HCT116 (cell line): ENCODE measurements at regions not wholly inside any gene's neighbourhood (a gene's known extent, or its start where the extent isn't known, plus 50 kb on each side); places are given as distances from the start of the nearest gene placed in this dataset.

Experiments used
- ATAC-seq: fragments of 200-7000 bp; cut with Tn5 transposase; 2 replicates; pipeline ENCODE4 v1.9.1; 2020; ENCODE audit warnings: mild to moderate bottlenecking, moderate library complexity
- BruUV-seq: library from RNA; stranded (reverse); fragments of 400-500 nt; replicated peaks from 2 replicates; lab custom pipeline; 2021; lab: Mats Ljungman, UMichigan
- CTCF ChIA-PET: fragments of 300-600 bp; sonication (Branson Sonifier 250); formaldehyde crosslinking; loops from one replicate; lab custom pipeline; 2021; ENCODE audit warnings: antibody characterized with exemption; lab: Charles Lee
- POLR2A ChIA-PET: fragments of 300-600, 350-600 bp; sonication (Branson Sonifier 250); formaldehyde crosslinking; loops from one replicate; lab custom pipeline; 2021; ENCODE audit warnings: antibody characterized with exemption; lab: Charles Lee
- RAD21 ChIA-PET, 2 experiments: fragments of 300-600 bp; sonication (Branson Sonifier 250); formaldehyde crosslinking; loops; one replicate each; lab custom pipeline; 2023; ENCODE audit warnings: low total read pairs in 2 of 2; ENCODE audit not compliant: uncharacterized antibody in 2 of 2, unreplicated experiment in 2 of 2, low non-redundant PET in 1 of 2; lab: Charles Lee
- DNase-seq: peaks from one replicate; pipeline ENCODE4 v3.0.0-alpha.2; 2010; ENCODE audit warnings: low read depth, low spot score
- H2AFZ ChIP-seq: fragments of 200-600 bp; shearing (Covaris generic), sonication (generic); 2 replicates; pipeline ENCODE4 v1.6.1; 2017; ENCODE audit warnings: low read depth, mixed run types, mixed read lengths, antibody characterized with exemption, low read length; ENCODE audit not compliant: poor library complexity, severe bottlenecking
- H3K27ac ChIP-seq: 2 replicates; pipeline ENCODE4 v1.5.1; 2012; ENCODE audit warnings: low read depth, low read length
- H3K27me3 ChIP-seq: fragments of 200-600 bp; sonication (generic); 2 replicates; pipeline ENCODE4 v1.6.1; 2016; ENCODE audit warnings: mixed run types, low read length, mixed read lengths; ENCODE audit not compliant: insufficient read depth
- H3K36me3 ChIP-seq, 2 experiments: fragments of 200-500 bp in 1 of 2; fragments of 200-600 bp in 1 of 2; sonication (Bioruptor generic) in 1 of 2; sonication (generic) in 1 of 2; 2 replicates each; pipeline versions ENCODE4 v1.5.1 to v1.6.1; 2014 to 2016; ENCODE audit warnings: low read length in 2 of 2, inconsistent platforms in 1 of 2, mixed read lengths in 1 of 2, mixed run types in 1 of 2; ENCODE audit not compliant: insufficient read depth in 2 of 2, control insufficient read depth in 1 of 2
- H3K4me1 ChIP-seq, 2 experiments: fragments of 200-600 bp in 1 of 2; sonication (generic) in 1 of 2; 2 replicates each; pipeline versions ENCODE4 v1.5.1 to v1.6.1; 2012 to 2017; ENCODE audit warnings: low read length in 2 of 2, inconsistent platforms in 1 of 2, mild to moderate bottlenecking in 1 of 2, mixed read lengths in 1 of 2, mixed run types in 1 of 2, moderate library complexity in 1 of 2; ENCODE audit not compliant: insufficient read depth in 2 of 2, control insufficient read depth in 1 of 2
- H3K4me2 ChIP-seq: fragments of 200-600 bp; sonication (generic); 2 replicates; pipeline ENCODE4 v1.6.1; 2017; ENCODE audit warnings: mixed run types, low read length, mixed read lengths
- H3K4me3 ChIP-seq, 2 experiments: fragments of 200-600 bp in 1 of 2; sonication (generic) in 1 of 2; replicated peaks in 1 of 2; 2 replicates each; pipeline ENCODE4 v1.5.1; 2011 to 2016; ENCODE audit warnings: low read length in 2 of 2, control low read depth in 1 of 2, low read depth in 1 of 2, mild to moderate bottlenecking in 1 of 2, mixed read lengths in 1 of 2, mixed run types in 1 of 2
- H3K79me2 ChIP-seq: fragments of 200-600 bp; sonication (generic); 2 replicates; pipeline ENCODE4 v1.6.1; 2017; ENCODE audit warnings: mild to moderate bottlenecking, mixed run types, low read length, moderate library complexity, mixed read lengths; ENCODE audit not compliant: insufficient read depth
- H3K9ac ChIP-seq: fragments of 200-600 bp; sonication (generic); 2 replicates; pipeline ENCODE4 v1.6.1; 2016; ENCODE audit warnings: low read length, mixed read lengths
- H3K9me2 ChIP-seq: fragments of 200-600 bp; sonication (generic), shearing (Covaris generic); 2 replicates; pipeline ENCODE4 v1.6.1; 2017; ENCODE audit warnings: mixed run types, mild to moderate bottlenecking, moderate library complexity; ENCODE audit not compliant: insufficient read depth
- H3K9me3 ChIP-seq, 2 experiments: fragments of 200-500 bp in 1 of 2; fragments of 200-600 bp in 1 of 2; sonication (Bioruptor generic) in 1 of 2; sonication (generic) in 1 of 2; 2 replicates each; pipeline ENCODE4 v1.6.1; 2014 to 2017; ENCODE audit warnings: low read length in 2 of 2, mixed read lengths in 2 of 2, inconsistent platforms in 1 of 2, low read depth in 1 of 2, mild to moderate bottlenecking in 1 of 2, mixed run types in 1 of 2, moderate library complexity in 1 of 2; ENCODE audit not compliant: control insufficient read depth in 1 of 2, insufficient read depth in 1 of 2
- H4K20me1 ChIP-seq: fragments of 200-600 bp; sonication (generic), shearing (Covaris generic); 2 replicates; pipeline ENCODE4 v1.6.1; 2017; ENCODE audit warnings: mixed run types, mild to moderate bottlenecking, moderate library complexity; ENCODE audit not compliant: insufficient read depth
- ATF3 ChIP-seq: IDR thresholded peaks from 2 replicates; pipeline ENCODE4 v1.6.1; 2012
- CBX3 ChIP-seq: IDR thresholded peaks from 2 replicates; pipeline ENCODE4 v1.6.1; 2012; ENCODE audit warnings: low read depth
- CEBPB ChIP-seq: IDR thresholded peaks from 2 replicates; pipeline ENCODE4 v1.6.1; 2012; ENCODE audit warnings: low read depth
- CTCF ChIP-seq, 3 experiments: fragments of 200-600 bp in 1 of 3; sonication (generic) in 1 of 3; IDR thresholded peaks in 2 of 3; conservative IDR thresholded peaks in 1 of 3; 2 replicates each; pipeline ENCODE4 v1.5.1; 2012 to 2017; ENCODE audit warnings: low read depth in 2 of 3, low read length in 2 of 3, antibody characterized with exemption in 1 of 3, borderline replicate concordance in 1 of 3, control low read depth in 1 of 3, mild to moderate bottlenecking in 1 of 3, mixed read lengths in 1 of 3, mixed run types in 1 of 3, moderate library complexity in 1 of 3; ENCODE audit not compliant: insufficient read depth in 1 of 3
- EGR1 ChIP-seq: IDR thresholded peaks from 2 replicates; pipeline ENCODE4 v1.6.1; 2012; ENCODE audit warnings: low read depth
- ELF1 ChIP-seq: IDR thresholded peaks from 2 replicates; pipeline ENCODE4 v1.6.1; 2012; ENCODE audit warnings: low read depth, borderline replicate concordance
- EZH2 ChIP-seq: fragments of 200-600 bp; sonication (generic); IDR thresholded peaks from 2 replicates; pipeline ENCODE4 v1.6.1; 2017; ENCODE audit warnings: antibody characterized with exemption, mixed run types
- EZH2phosphoT487 ChIP-seq: fragments of 200-600 bp; IDR thresholded peaks from 2 replicates; pipeline ENCODE4 v1.6.1; 2018; ENCODE audit warnings: antibody characterized with exemption, borderline replicate concordance
- FOSL1 ChIP-seq: IDR thresholded peaks from 2 replicates; pipeline ENCODE4 v1.6.1; 2012; ENCODE audit warnings: low read depth
- JUND ChIP-seq: IDR thresholded peaks from 2 replicates; pipeline ENCODE4 v1.6.1; 2012
- POLR2A ChIP-seq: IDR thresholded peaks from 2 replicates; pipeline ENCODE4 v1.7.0; 2011; ENCODE audit warnings: borderline replicate concordance; ENCODE audit not compliant: insufficient read depth, insufficient read length; ENCODE audit errors: extremely low read depth
- RAD21 ChIP-seq: IDR thresholded peaks from 2 replicates; pipeline ENCODE4 v1.6.1; 2012; ENCODE audit warnings: low read depth, mild to moderate bottlenecking
- REST ChIP-seq: IDR thresholded peaks from 2 replicates; pipeline ENCODE4 v1.6.1; 2012; ENCODE audit warnings: low read depth
- SIN3A ChIP-seq: IDR thresholded peaks from 2 replicates; pipeline ENCODE4 v1.6.1; 2012; ENCODE audit warnings: low read depth
- SP1 ChIP-seq: IDR thresholded peaks from 2 replicates; pipeline ENCODE4 v1.6.1; 2012; ENCODE audit warnings: low read depth
- SRF ChIP-seq: IDR thresholded peaks from 2 replicates; pipeline ENCODE4 v1.6.1; 2012; ENCODE audit warnings: low read depth
- TCF7L2 ChIP-seq: IDR thresholded peaks from 2 replicates; pipeline ENCODE4 v1.7.0; 2011; ENCODE audit warnings: borderline replicate concordance, inconsistent platforms; ENCODE audit not compliant: insufficient read depth, insufficient read length; ENCODE audit errors: extremely low read depth
- YY1 ChIP-seq: IDR thresholded peaks from 2 replicates; pipeline ENCODE4 v1.6.1; 2011; ENCODE audit warnings: low read length, low read depth, moderate library complexity, mild to moderate bottlenecking; ENCODE audit not compliant: insufficient replicate concordance; ENCODE audit errors: extremely low read depth
- ZBTB33 ChIP-seq: IDR thresholded peaks from 2 replicates; pipeline ENCODE4 v1.6.1; 2011; ENCODE audit warnings: mild to moderate bottlenecking, low read length, moderate library complexity; ENCODE audit not compliant: insufficient replicate concordance; ENCODE audit errors: extremely low read depth
- ZNF274 ChIP-seq: fragments of 200-500 bp; sonication (Bioruptor generic); IDR thresholded peaks from 2 replicates; pipeline ENCODE4 v1.6.1; 2014; ENCODE audit warnings: mild to moderate bottlenecking, low read depth, low read length, inconsistent platforms
- intact Hi-C: fragments of 100-400 bp; cut with micrococcal nuclease; formaldehyde crosslinking; loops from 2 replicates; pipeline ENCODE4 v1.10.0; 2022

- RAD21 ChIA-PET: no interaction called here
- no peaks in the 10 kb centered on the region for H4K20me1 ChIP-seq
- H2AFZ ChIP-seq: no peak overlapping the region
- no peaks in the 10 kb centered on the region for H3K36me3 ChIP-seq
- H3K4me1 ChIP-seq: no peaks in the 10 kb centered on the region
- no peak overlapping the region for H3K4me3 ChIP-seq
- DNase-seq (no peak), ATAC-seq (no peak)
- no TSS peak for BruUV-seq
- no peaks in the 10 kb centered on the region for H3K9me3 ChIP-seq
- H3K79me2 ChIP-seq: no peaks in the 10 kb centered on the region
- intact Hi-C loops: no loop called here
- CTCF ChIA-PET: no interaction called here
- no peaks in the 10 kb centered on the region for H3K9me2 ChIP-seq
- TF ChIP-seq TCF7L2: no peak
- TF ChIP-seq RAD21: no peak
- no peak for TF ChIP-seq REST
- no peak for TF ChIP-seq ELF1
- no peak for TF ChIP-seq SIN3A
- no peak for TF ChIP-seq POLR2A
- no peak for TF ChIP-seq CTCF (IDR thresholded peaks at IDR 0.05 in 2 of 3, conservative IDR thresholded peaks at IDR 0.05 in 1 of 3; ENCODE audit: borderline replicate concordance in 1 of 3, insufficient read depth in 1 of 3, low read depth in 2 of 3, low read length in 2 of 3)
- TF ChIP-seq SRF: no peak
- no peak for TF ChIP-seq EZH2
- TF ChIP-seq JUND: no peak
- TF ChIP-seq CEBPB: no peak
- no peak for TF ChIP-seq FOSL1
- no peak for TF ChIP-seq ZNF274
- no peak for TF ChIP-seq EGR1
- no peak for TF ChIP-seq CBX3
- no peak for TF ChIP-seq EZH2phosphoT487
- no peak for TF ChIP-seq YY1
- TF ChIP-seq ATF3: no peak
- no peak for TF ChIP-seq SP1
- no peak for TF ChIP-seq ZBTB33
- H3K9ac ChIP-seq: no peak overlapping the region
- no peaks in the 10 kb centered on the region for H3K27me3 ChIP-seq
- H3K4me2 ChIP-seq: no peak overlapping the region
- POLR2A ChIA-PET: no interaction called here
- H3K27ac ChIP-seq: no peak overlapping the region
Observed at GRCh38 chr4:129282293-129282692, 186.3 kb downstream of the C4orf33 start.
